Transverse colon (tissue), 4 donors: ENCODE measurements at regions not wholly inside any gene's neighbourhood (a gene's known extent, or its start where the extent isn't known, plus 50 kb on each side); places are given as distances from the start of the nearest gene placed in this dataset.

Experiments used
- DNase-seq: peaks from one replicate; pipeline ENCODE4 v3.0.0-alpha.2; 2019
- H3K27ac ChIP-seq, 4 donors: fragments of 200-600 bp; sonication (generic); 2 replicates each; pipeline ENCODE4 v1.5.1; 2016 to 2018; ENCODE audit warnings: inconsistent platforms in 4 of 4
- H3K27me3 ChIP-seq: fragments of 200-600 bp; sonication (generic); 2 replicates; pipeline ENCODE4 v1.5.1; 2017; ENCODE audit warnings: inconsistent platforms
- H3K36me3 ChIP-seq, 4 donors: fragments of 200-600 bp; sonication (generic); 2 replicates each; pipeline ENCODE4 v1.5.1; 2017 to 2019; ENCODE audit warnings: inconsistent platforms in 4 of 4
- H3K4me1 ChIP-seq, 4 donors: fragments of 200-600 bp; sonication (generic); 2 replicates each; pipeline ENCODE4 v1.5.1; 2017 to 2020; ENCODE audit warnings: inconsistent platforms in 4 of 4
- H3K4me3 ChIP-seq, 4 donors: fragments of 200-600 bp; sonication (generic); 1 replicate in 1 of 4; 2 replicates in 3 of 4; pipeline versions ENCODE4 v1.5.1 to v1.6.1; 2017 to 2019; ENCODE audit warnings: inconsistent platforms in 4 of 4
- H3K9me3 ChIP-seq, 2 donors: fragments of 200-600 bp; sonication (generic); 2 replicates each; pipeline ENCODE4 v1.5.1; 2017 to 2019; ENCODE audit warnings: inconsistent platforms in 2 of 2
- EP300 ChIP-seq: sonication (generic); formaldehyde crosslinking; IDR thresholded peaks from one replicate; pipeline ENCODE4 v1.6.1; 2017; ENCODE audit warnings: antibody characterized with exemption, low read depth
- POLR2A ChIP-seq: fragments of 450-650 bp; IDR thresholded peaks from one replicate; pipeline ENCODE4 v1.6.1; 2016; ENCODE audit warnings: antibody characterized with exemption, mild to moderate bottlenecking, moderate library complexity
- POLR2AphosphoS5 ChIP-seq, 3 donors: sonication (generic); formaldehyde crosslinking; IDR thresholded peaks; one replicate each; pipeline ENCODE4 v1.6.1; 2016; ENCODE audit warnings: antibody characterized with exemption in 3 of 3
- WGBS, 2 donors: methylation state at CpG; one replicate each; pipeline ENCODE4 v1.1.5; 2018; ENCODE audit warnings: low coverage in 1 of 2; 5-methylcytosine and 5-hydroxymethylcytosine counted together
- in situ Hi-C, 4 donors: fragments of 200-750 bp; cut with MboI; loops; one replicate each; pipeline versions ENCODE4 v1.15.0 to v1.15.1; 2017; ENCODE audit warnings: low sequenced_read_pairs in 3 of 4, low pct_ligation_motif_present in 1 of 4, low pct_unique_long_range_greater_than_20kb in 1 of 4
- intact Hi-C: fragments of 100-400 bp; cut with DNase I; formaldehyde crosslinking; loops from one replicate; pipeline ENCODE4 v1.15.1; 2023; ENCODE audit warnings: low total_unique reads
- TF ChIP-seq, protein P1 (sequence below), 5 experiments: fragments of 200-600 bp in 3 of 5; fragments of 450-650 bp in 2 of 5; sonication (generic) in 3 of 5; IDR thresholded peaks; 1 replicate in 2 of 5; 2 replicates in 3 of 5; pipeline ENCODE4 v1.5.1; 2016 to 2017; ENCODE audit warnings: antibody characterized with exemption in 5 of 5, inconsistent platforms in 3 of 5, mild to moderate bottlenecking in 2 of 5, moderate library complexity in 1 of 5

DNA sequence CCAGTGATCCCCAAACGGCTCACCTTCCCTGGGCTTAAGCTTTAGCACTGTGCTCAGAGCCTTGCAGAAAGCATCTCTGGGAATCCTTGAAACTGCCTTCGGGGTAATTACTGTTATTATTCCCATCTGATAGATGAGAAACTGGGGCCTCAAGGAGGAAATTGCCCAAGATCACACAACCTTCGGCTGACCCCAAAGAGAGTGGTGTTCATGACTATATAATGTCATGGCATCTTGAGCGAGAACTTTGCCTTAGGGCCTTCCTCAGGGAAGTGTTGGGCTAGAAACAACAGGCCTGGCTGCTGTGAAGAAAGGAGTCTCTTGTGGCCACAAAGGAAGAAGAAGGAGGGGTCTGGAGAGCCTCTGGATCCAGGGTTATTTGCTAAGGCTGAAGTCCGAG is 388.7 kb upstream of the CFAP20DC start:
- TF ChIP-seq POLR2A: no peak
- Histone ChIP-seq H3K27me3 (no peaks in the 10 kb centered on the region), H3K4me3 (no peak overlapping the region), H3K36me3 (no peaks in the 10 kb centered on the region), H3K9me3 (no peaks in the 10 kb centered on the region), H3K4me1 (peaks cover 0 to 9% (median 0%) of the 10 kb centered on the region in 4 donors), H3K27ac (no peak overlapping the region)
- DNase-seq: no peak
- 86 to 100% methylated on average over 1 to 5 of the region's 5 CpGs for WGBS, 2 donors
- intact Hi-C loops (loop anchor here (5.0 kb wide), 1 partner anchor 636 kb away; no protein-coding TSS in a partner anchor), in situ Hi-C loops (no loop called here)

DNA sequence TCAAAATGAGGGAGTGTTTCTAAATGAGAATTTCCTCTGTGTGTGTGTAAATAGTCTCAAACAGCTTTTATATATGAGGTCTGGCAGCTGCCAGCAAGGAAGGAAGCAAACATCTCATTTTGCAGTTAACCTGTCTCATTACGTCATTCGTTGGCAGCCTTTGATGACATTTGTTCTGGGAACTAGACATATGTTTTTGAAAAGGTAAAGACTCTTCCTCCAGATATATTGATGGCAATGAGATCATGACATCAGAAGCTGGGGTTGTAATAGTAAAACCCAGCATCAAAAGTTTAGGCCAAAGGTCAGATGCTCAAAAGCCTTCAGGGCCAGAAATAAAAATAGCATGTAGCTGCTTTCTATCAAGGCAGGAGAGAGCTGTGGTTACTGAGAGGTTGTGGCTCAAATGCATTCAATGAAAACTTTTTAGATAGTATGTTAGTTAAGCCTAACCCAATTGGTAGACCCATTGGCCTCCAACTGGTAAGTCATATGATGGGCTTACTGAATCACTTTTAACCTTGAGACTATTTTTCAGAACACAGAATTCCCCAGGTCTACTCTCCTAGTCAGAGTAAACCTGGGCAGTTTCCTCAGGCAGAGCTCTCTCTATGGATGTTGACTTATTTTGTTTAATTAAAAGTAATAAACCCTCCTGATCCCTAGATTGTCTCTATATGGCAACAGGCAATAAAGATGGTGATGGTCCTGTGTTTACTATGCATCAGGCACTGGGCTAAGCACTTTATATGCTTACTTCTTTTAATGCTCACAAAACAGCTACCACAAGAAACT is 386.5 kb upstream of the CFAP20DC start:
- intact Hi-C loops: loop anchor here (5.0 kb wide), 1 partner anchor 634 kb away; no protein-coding TSS in a partner anchor
- Histone ChIP-seq H3K36me3 (no peaks in the 10 kb centered on the region), H3K4me1 (peaks cover 0 to 9% (median 0%) of the 10 kb centered on the region in 4 donors), H3K27ac (no peak overlapping the region), H3K4me3 (no peak overlapping the region), H3K27me3 (no peaks in the 10 kb centered on the region), H3K9me3 (no peaks in the 10 kb centered on the region)
- WGBS, 2 donors: 25 to 50% methylated on average over 2 of the region's 2 CpGs
- in situ Hi-C loops: no loop called here
- TF ChIP-seq POLR2AphosphoS5 (IDR thresholded peaks at IDR 0.05) (peak in 1 of 3 donors; percentile 25), POLR2A (no peak)
- DNase-seq: no peak

DNA sequence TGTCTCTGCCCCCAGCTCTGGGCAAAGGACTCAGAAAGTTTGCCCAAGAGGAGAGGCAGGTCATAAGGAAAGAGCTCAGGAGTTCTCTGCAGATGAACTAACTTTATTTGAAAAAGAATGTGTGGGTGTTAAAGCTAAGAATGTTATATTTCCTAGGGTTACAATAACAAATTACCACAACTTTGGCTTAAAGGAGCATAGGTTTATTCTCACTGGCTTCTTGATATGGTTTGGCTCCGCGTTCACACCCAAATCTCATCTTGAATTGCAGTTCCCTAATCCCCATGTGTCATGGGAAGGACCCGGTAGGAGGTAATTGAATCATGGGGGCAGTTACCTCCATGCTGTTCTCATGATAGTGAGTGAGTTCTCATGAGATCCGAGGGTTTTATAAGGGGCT is 383.7 kb upstream of the CFAP20DC start:
- H3K4me1 ChIP-seq: peaks cover 0 to 9% (median 0%) of the 10 kb centered on the region in 4 donors
- H3K27ac ChIP-seq: no peak overlapping the region
- no peak for TF ChIP-seq POLR2AphosphoS5 (IDR thresholded peaks at IDR 0.05)
- no peak for TF ChIP-seq POLR2A
- no peak for TF ChIP-seq EP300
- TF ChIP-seq, protein P1, sequence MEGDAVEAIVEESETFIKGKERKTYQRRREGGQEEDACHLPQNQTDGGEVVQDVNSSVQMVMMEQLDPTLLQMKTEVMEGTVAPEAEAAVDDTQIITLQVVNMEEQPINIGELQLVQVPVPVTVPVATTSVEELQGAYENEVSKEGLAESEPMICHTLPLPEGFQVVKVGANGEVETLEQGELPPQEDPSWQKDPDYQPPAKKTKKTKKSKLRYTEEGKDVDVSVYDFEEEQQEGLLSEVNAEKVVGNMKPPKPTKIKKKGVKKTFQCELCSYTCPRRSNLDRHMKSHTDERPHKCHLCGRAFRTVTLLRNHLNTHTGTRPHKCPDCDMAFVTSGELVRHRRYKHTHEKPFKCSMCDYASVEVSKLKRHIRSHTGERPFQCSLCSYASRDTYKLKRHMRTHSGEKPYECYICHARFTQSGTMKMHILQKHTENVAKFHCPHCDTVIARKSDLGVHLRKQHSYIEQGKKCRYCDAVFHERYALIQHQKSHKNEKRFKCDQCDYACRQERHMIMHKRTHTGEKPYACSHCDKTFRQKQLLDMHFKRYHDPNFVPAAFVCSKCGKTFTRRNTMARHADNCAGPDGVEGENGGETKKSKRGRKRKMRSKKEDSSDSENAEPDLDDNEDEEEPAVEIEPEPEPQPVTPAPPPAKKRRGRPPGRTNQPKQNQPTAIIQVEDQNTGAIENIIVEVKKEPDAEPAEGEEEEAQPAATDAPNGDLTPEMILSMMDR (IDR thresholded peaks at IDR 0.05): no peak
- intact Hi-C loops (no loop called here), in situ Hi-C loops (no loop called here)
- DNase-seq: no peak
- H3K27me3 ChIP-seq: no peaks in the 10 kb centered on the region
- H3K9me3 ChIP-seq: no peaks in the 10 kb centered on the region
- H3K36me3 ChIP-seq: no peaks in the 10 kb centered on the region
- 91 to 93% methylated on average over 4 of the region's 4 CpGs for WGBS, 2 donors
- H3K4me3 ChIP-seq: no peak overlapping the region

DNA sequence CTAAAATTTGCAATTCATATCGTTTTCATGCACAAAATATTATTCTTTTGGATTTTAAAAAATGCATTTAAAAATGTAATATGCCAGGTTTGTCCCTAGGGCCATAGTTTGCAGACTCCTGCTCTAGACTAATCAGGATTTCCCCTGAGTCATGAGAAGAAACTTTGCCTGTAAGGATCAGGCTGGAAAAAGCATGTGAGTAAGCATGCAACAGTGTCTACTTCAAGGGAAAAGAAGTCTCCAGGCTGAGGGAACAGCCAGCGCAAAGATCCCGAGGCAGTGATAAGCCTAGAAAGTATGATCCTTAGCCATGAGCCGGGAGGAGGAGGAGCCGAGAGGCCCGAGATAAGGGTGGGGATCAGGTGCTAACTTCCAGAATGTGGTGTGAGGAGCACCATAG is 382.8 kb upstream of the CFAP20DC start:
- Histone ChIP-seq H3K36me3 (no peaks in the 10 kb centered on the region), H3K27me3 (no peaks in the 10 kb centered on the region), H3K9me3 (no peaks in the 10 kb centered on the region), H3K4me1 (peaks cover 0 to 9% (median 0%) of the 10 kb centered on the region in 4 donors), H3K27ac (no peak overlapping the region), H3K4me3 (no peak overlapping the region)
- WGBS, 2 donors: 73 to 85% methylated on average over 6 of the region's 6 CpGs
- no peak for DNase-seq
- in situ Hi-C loops: no loop called here
- TF ChIP-seq POLR2AphosphoS5 (IDR thresholded peaks at IDR 0.05) (no peak), POLR2A (no peak)
- intact Hi-C loops: no loop called here

DNA sequence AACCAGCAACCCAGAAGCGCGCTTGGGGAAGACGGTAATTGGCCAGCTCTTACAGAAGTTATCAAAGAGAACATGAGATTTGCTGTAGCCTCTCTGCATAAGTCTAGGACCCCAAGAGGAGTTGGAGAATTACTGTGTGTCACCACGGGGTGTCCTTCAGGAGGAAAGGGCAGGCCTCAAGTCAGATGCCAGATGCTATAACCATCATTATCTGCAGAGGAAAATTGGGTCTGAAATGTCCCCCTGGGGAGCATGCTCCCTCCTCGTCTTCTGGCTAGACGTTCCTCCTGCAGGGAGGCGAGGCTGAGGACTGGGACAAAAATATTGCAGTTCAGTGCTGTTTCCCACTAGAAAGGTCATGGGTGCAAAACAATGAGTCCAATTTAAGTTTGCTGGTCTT is 380.5 kb upstream of the CFAP20DC start:
- TF ChIP-seq POLR2A (no peak), EP300 (no peak), POLR2AphosphoS5 (IDR thresholded peaks at IDR 0.05) (no peak)
- TF ChIP-seq, protein P1 (IDR thresholded peaks at IDR 0.05): no peak
- Histone ChIP-seq H3K27me3 (no peaks in the 10 kb centered on the region), H3K36me3 (no peaks in the 10 kb centered on the region), H3K4me1 (no peaks in the 10 kb centered on the region), H3K27ac (no peak overlapping the region), H3K9me3 (no peaks in the 10 kb centered on the region), H3K4me3 (no peak overlapping the region)
- in situ Hi-C loops: no loop called here
- intact Hi-C loops: no loop called here
- WGBS, 2 donors: 76 to 95% methylated on average over 2 to 7 of the region's 7 CpGs
- DNase-seq: no peak
